ENCODE measurements at regions not wholly inside any gene's neighbourhood (a gene's known extent, or its start where the extent isn't known, plus 50 kb on each side); places are given as distances from the start of the nearest gene placed in this dataset.
"Not testable (repeated sequence)": the region's sequence is repeated elsewhere in the genome, so short reads cannot be mapped to it uniquely, and the experiment has no call there.

- DNase-seq: no peak
- Mint-ChIP-seq H3K4me1 (no peaks in the 10 kb centered on the region), H3K27me3 (peaks cover 0 to 7% of the 10 kb centered on the region in 2 donors), H3K36me3 (no peaks in the 10 kb centered on the region), H3K9me3 (peaks cover 0 to 3% (median 0%) of the 10 kb centered on the region in 8 donors), H3K27ac (no peak overlapping the region), H3K4me3 (no peak overlapping the region)
- ChIA-PET CTCF (ENCODE audit: partially characterized antibody) (no interaction called here), POLR2A (ENCODE audit: partially characterized antibody) (no interaction called here)
- H3K27me3 ChIP-seq (ENCODE audit: insufficient read depth, low read length): no peaks in the 10 kb centered on the region
- no peaks in the 10 kb centered on the region for H3K36me3 ChIP-seq (ENCODE audit: insufficient read depth, low read length)
- H3K27ac ChIP-seq (ENCODE audit: low read depth, low read length): no peak overlapping the region
- H3K4me3 ChIP-seq (ENCODE audit: low read length in 2 of 2): no peak overlapping the region
- no peaks in the 10 kb centered on the region for H3K9me3 ChIP-seq (ENCODE audit: control insufficient read depth in 1 of 2, low read length in 2 of 2)
- no peaks in the 10 kb centered on the region for H3K4me1 ChIP-seq (ENCODE audit: insufficient read depth, low read length)
- intact Hi-C loops (cut with micrococcal nuclease): no loop called here
Measured at GRCh38 chr10:118882741-118883140, 128.0 kb upstream of the CACUL1 start.

DNA sequence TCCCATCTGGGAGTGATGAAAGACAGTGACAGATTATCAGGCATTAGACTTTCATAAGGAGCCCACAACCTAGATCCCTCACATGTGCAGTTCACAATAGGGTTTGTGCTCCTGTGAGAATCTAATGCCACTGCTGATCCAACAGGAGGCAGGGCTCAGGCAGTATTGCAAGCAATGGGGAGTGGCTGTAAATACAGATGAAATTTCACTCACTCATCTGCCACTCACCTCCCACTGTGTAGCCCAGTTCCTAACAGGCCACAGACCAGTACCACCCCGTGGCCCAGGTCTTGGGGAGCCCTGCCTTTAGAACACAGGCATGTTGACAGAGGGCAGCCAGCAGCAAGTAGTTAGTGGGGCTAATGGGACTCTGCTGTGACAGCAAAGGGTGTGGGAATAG is 137.3 kb upstream of the NANOS1 start:
- Mint-ChIP-seq H3K9me3 (peaks cover 5 to 17% (median 12%) of the 10 kb centered on the region in 8 donors), H3K27ac (no peak overlapping the region), H3K4me1 (no peaks in the 10 kb centered on the region), H3K36me3 (peaks cover 2 to 3% of the 10 kb centered on the region in 2 donors), H3K27me3 (peaks cover 7 to 16% of the 10 kb centered on the region in 2 donors), H3K4me3 (no peak overlapping the region)
- no peak overlapping the region for H3K4me3 ChIP-seq (ENCODE audit: low read length in 2 of 2)
- peaks cover 5% of the 10 kb centered on the region for H3K27me3 ChIP-seq (ENCODE audit: insufficient read depth, low read length)
- no peaks in the 10 kb centered on the region for H3K36me3 ChIP-seq (ENCODE audit: insufficient read depth, low read length)
- DNase-seq: no peak
- ChIA-PET POLR2A (ENCODE audit: partially characterized antibody) (no interaction called here), CTCF (ENCODE audit: partially characterized antibody) (no interaction called here)
- H3K4me1 ChIP-seq (ENCODE audit: insufficient read depth, low read length): no peaks in the 10 kb centered on the region
- H3K9me3 ChIP-seq (ENCODE audit: control insufficient read depth in 1 of 2, low read length in 2 of 2): no peaks in the 10 kb centered on the region
- H3K27ac ChIP-seq (ENCODE audit: low read depth, low read length): no peak overlapping the region
- intact Hi-C loops (cut with micrococcal nuclease): no loop called here

DNA sequence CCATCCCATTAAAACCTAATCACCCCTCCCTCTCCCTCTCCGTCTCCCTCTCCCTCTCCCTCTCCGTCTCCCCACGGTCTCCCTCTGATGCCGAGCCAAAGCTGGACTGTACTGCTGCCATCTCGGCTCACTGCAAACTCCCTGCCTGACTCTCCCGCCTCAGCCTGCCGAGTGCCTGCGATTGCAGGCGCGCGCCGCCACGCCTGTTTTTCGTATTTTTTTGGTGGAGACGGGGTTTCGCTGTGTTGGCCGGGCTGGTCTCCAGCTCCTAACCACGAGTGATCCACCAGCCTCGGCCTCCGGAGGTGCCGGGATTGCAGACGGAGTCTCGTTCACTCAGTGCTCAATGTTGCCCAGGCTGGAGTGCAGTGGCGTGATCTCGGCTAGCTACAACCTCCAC is 134.6 kb upstream of the NANOS1 start:
- H3K36me3 ChIP-seq (ENCODE audit: insufficient read depth, low read length); H3K4me1 Mint-ChIP-seq; H3K4me3 ChIP-seq (ENCODE audit: low read length in 2 of 2); H3K27ac ChIP-seq (ENCODE audit: low read depth, low read length); POLR2A ChIA-PET (ENCODE audit: partially characterized antibody); intact Hi-C loops (cut with micrococcal nuclease); H3K27ac Mint-ChIP-seq; H3K4me3 Mint-ChIP-seq; H3K9me3 ChIP-seq (ENCODE audit: control insufficient read depth in 1 of 2, low read length in 2 of 2); H3K27me3 ChIP-seq (ENCODE audit: insufficient read depth, low read length); H3K36me3 Mint-ChIP-seq; H3K27me3 Mint-ChIP-seq; DNase-seq; CTCF ChIA-PET (ENCODE audit: partially characterized antibody); H3K4me1 ChIP-seq (ENCODE audit: insufficient read depth, low read length): not testable (repeated sequence)
- H3K9me3 Mint-ChIP-seq: peaks cover 3 to 17% (median 12%) of the 10 kb centered on the region in 8 donors

DNA sequence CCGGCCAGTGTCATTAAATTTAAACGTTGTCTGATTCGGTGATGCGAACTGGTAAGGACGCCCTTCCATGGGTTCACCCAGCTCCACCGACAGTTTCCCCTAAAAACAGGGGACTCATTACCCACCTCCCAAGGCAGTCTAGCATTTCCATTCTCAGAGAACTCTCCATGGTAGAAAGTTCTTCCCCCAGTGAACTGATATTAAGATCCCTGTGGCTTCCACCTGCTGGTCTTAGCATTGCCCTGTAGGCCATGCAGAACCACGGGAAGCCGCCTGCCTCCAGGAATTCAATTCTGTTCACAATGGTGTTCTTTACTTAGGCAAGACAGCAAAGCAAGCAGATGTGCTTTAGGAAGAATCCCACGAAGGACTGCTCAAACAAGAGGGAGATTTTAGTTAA is 128.9 kb upstream of the NANOS1 start:
- Mint-ChIP-seq H3K4me3 (no peak overlapping the region), H3K36me3 (no peaks in the 10 kb centered on the region), H3K27ac (no peak overlapping the region), H3K9me3 (peaks cover 0 to 9% (median 0%) of the 10 kb centered on the region in 8 donors), H3K4me1 (no peaks in the 10 kb centered on the region), H3K27me3 (peaks cover 7 to 13% of the 10 kb centered on the region in 2 donors)
- Histone ChIP-seq H3K4me1 (ENCODE audit: insufficient read depth, low read length) (no peaks in the 10 kb centered on the region), H3K27ac (ENCODE audit: low read depth, low read length) (no peak overlapping the region), H3K27me3 (ENCODE audit: insufficient read depth, low read length) (no peaks in the 10 kb centered on the region), H3K4me3 (ENCODE audit: low read length in 2 of 2) (no peak overlapping the region), H3K36me3 (ENCODE audit: insufficient read depth, low read length) (no peaks in the 10 kb centered on the region), H3K9me3 (ENCODE audit: control insufficient read depth in 1 of 2, low read length in 2 of 2) (no peaks in the 10 kb centered on the region)
- DNase-seq: no peak
- intact Hi-C loops (cut with micrococcal nuclease): no loop called here
- CTCF ChIA-PET (ENCODE audit: partially characterized antibody): no interaction called here
- POLR2A ChIA-PET (ENCODE audit: partially characterized antibody): no interaction called here

DNA sequence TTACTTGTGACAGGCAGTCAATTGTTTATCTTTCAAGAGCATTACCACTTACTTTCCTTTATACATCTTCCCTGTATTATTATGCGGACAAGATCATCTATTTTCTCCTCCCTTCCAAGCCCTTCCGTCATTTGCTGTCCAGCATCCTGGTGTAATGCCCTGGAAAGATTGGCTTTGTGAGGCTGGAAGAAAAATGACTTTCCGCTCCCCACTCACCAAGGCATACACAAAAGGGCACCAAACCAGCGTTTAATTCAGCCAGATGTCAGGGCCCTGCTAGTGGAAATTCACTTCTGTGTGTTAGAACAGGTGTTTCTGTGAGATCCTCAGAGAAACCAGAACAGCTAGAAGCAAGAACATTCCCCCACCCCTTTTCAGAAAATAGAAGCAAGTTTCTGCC is 128.1 kb upstream of the NANOS1 start:
- Mint-ChIP-seq H3K27ac (no peak overlapping the region), H3K9me3 (peaks cover 0 to 5% (median 0%) of the 10 kb centered on the region in 8 donors), H3K4me1 (no peaks in the 10 kb centered on the region), H3K27me3 (peaks cover 7 to 13% of the 10 kb centered on the region in 2 donors), H3K4me3 (no peak overlapping the region), H3K36me3 (no peaks in the 10 kb centered on the region)
- Histone ChIP-seq H3K27me3 (ENCODE audit: insufficient read depth, low read length) (no peaks in the 10 kb centered on the region), H3K27ac (ENCODE audit: low read depth, low read length) (no peak overlapping the region), H3K4me1 (ENCODE audit: insufficient read depth, low read length) (no peaks in the 10 kb centered on the region), H3K9me3 (ENCODE audit: control insufficient read depth in 1 of 2, low read length in 2 of 2) (no peaks in the 10 kb centered on the region), H3K36me3 (ENCODE audit: insufficient read depth, low read length) (no peaks in the 10 kb centered on the region), H3K4me3 (ENCODE audit: low read length in 2 of 2) (no peak overlapping the region)
- ChIA-PET POLR2A (ENCODE audit: partially characterized antibody) (no interaction called here), CTCF (ENCODE audit: partially characterized antibody) (no interaction called here)
- intact Hi-C loops (cut with micrococcal nuclease): no loop called here
- no peak for DNase-seq

- DNase-seq: no peak
- intact Hi-C loops (cut with micrococcal nuclease): no loop called here
- no peaks in the 10 kb centered on the region for H3K27me3 ChIP-seq (ENCODE audit: insufficient read depth, low read length)
- no peak overlapping the region for H3K27ac ChIP-seq (ENCODE audit: low read depth, low read length)
- H3K36me3 ChIP-seq (ENCODE audit: insufficient read depth, low read length): no peaks in the 10 kb centered on the region
- CTCF ChIA-PET (ENCODE audit: partially characterized antibody): no interaction called here
- Mint-ChIP-seq H3K4me3 (no peak overlapping the region), H3K4me1 (no peaks in the 10 kb centered on the region), H3K36me3 (no peaks in the 10 kb centered on the region), H3K27me3 (peaks cover 7 to 13% of the 10 kb centered on the region in 2 donors), H3K27ac (no peak overlapping the region), H3K9me3 (peaks cover 0 to 5% (median 0%) of the 10 kb centered on the region in 8 donors)
- no peaks in the 10 kb centered on the region for H3K4me1 ChIP-seq (ENCODE audit: insufficient read depth, low read length)
- POLR2A ChIA-PET (ENCODE audit: partially characterized antibody): no interaction called here
- no peaks in the 10 kb centered on the region for H3K9me3 ChIP-seq (ENCODE audit: control insufficient read depth in 1 of 2, low read length in 2 of 2)
- H3K4me3 ChIP-seq (ENCODE audit: low read length in 2 of 2): no peak overlapping the region
Measured at GRCh38 chr10:118901906-118902305, 127.6 kb upstream of the NANOS1 start.

- H3K4me3 Mint-ChIP-seq; DNase-seq; H3K36me3 Mint-ChIP-seq; H3K9me3 ChIP-seq (ENCODE audit: control insufficient read depth in 1 of 2, low read length in 2 of 2); H3K27ac Mint-ChIP-seq; intact Hi-C loops (cut with micrococcal nuclease); H3K4me1 ChIP-seq (ENCODE audit: insufficient read depth, low read length); CTCF ChIA-PET (ENCODE audit: partially characterized antibody); H3K27ac ChIP-seq (ENCODE audit: low read depth, low read length); H3K27me3 ChIP-seq (ENCODE audit: insufficient read depth, low read length); H3K36me3 ChIP-seq (ENCODE audit: insufficient read depth, low read length); H3K4me3 ChIP-seq (ENCODE audit: low read length in 2 of 2); POLR2A ChIA-PET (ENCODE audit: partially characterized antibody); H3K9me3 Mint-ChIP-seq; H3K4me1 Mint-ChIP-seq: not testable (repeated sequence)
- H3K27me3 Mint-ChIP-seq: peaks cover 7 to 13% of the 10 kb centered on the region in 2 donors
Measured at GRCh38 chr10:118902656-118903055, 126.9 kb upstream of the NANOS1 start.

GRCh38 chr10:118903251-118903650 is 126.3 kb upstream of the NANOS1 start:
- POLR2A ChIA-PET (ENCODE audit: partially characterized antibody): no interaction called here
- Histone ChIP-seq H3K27ac (ENCODE audit: low read depth, low read length) (no peak overlapping the region), H3K27me3 (ENCODE audit: insufficient read depth, low read length) (no peaks in the 10 kb centered on the region), H3K9me3 (ENCODE audit: control insufficient read depth in 1 of 2, low read length in 2 of 2) (no peaks in the 10 kb centered on the region), H3K4me3 (ENCODE audit: low read length in 2 of 2) (no peak overlapping the region), H3K4me1 (ENCODE audit: insufficient read depth, low read length) (no peaks in the 10 kb centered on the region), H3K36me3 (ENCODE audit: insufficient read depth, low read length) (no peaks in the 10 kb centered on the region)
- intact Hi-C loops (cut with micrococcal nuclease): no loop called here
- no peaks in the 10 kb centered on the region for H3K36me3 Mint-ChIP-seq
- H3K4me3 Mint-ChIP-seq: no peak overlapping the region
- DNase-seq: no peak
- H3K27me3 Mint-ChIP-seq: peaks cover 7 to 13% of the 10 kb centered on the region in 2 donors
- H3K9me3 Mint-ChIP-seq: peaks cover 0 to 7% (median 0%) of the 10 kb centered on the region in 8 donors
- no peaks in the 10 kb centered on the region for H3K4me1 Mint-ChIP-seq
- CTCF ChIA-PET (ENCODE audit: partially characterized antibody): no interaction called here
- H3K27ac Mint-ChIP-seq: no peak overlapping the region
